Activated naive CD4-positive, alpha-beta T cell treated with anti-CD3 and anti-CD28 coated beads, Interleukin-2, amount 50 U/mL, for 72 hours (primary cell): ENCODE measurements at regions not wholly inside any gene's neighbourhood (a gene's known extent, or its start where the extent isn't known, plus 50 kb on each side); places are given as distances from the start of the nearest gene placed in this dataset.

Experiments
- ATAC-seq, 2 donors: fragments of 150-1000 bp; cut with Tn5 transposase; 2 replicates each; pipeline ENCODE4 v1.10.0; 2021; ENCODE audit warnings: mild to moderate bottlenecking in 2 of 2, moderate library complexity in 2 of 2
- DNase-seq, 2 donors: peaks; one replicate each; pipeline ENCODE4 v3.0.0; 2021 to 2022; ENCODE audit warnings: low spot score in 2 of 2
- H3K27ac Mint-ChIP-seq, 2 donors: one replicate each; pipeline ENCODE4 v1.8.0; 2022; ENCODE audit warnings: mild to moderate bottlenecking in 2 of 2, mixed read lengths in 2 of 2
- H3K36me3 Mint-ChIP-seq, 2 donors: one replicate each; pipeline ENCODE4 v1.8.0; 2022; ENCODE audit warnings: mixed read lengths in 2 of 2
- H3K9me3 Mint-ChIP-seq, 2 donors: one replicate each; pipeline ENCODE4 v1.8.0; 2022; ENCODE audit warnings: mixed read lengths in 2 of 2

- no peaks in the 10 kb centered on the region for H3K9me3 Mint-ChIP-seq
- no peaks in the 10 kb centered on the region for H3K36me3 Mint-ChIP-seq
- H3K27ac Mint-ChIP-seq: no peak overlapping the region
- DNase-seq (no peak), ATAC-seq (no peak)
These were observed 140.9 kb upstream of the CHORDC1 start for GRCh38 chr11:90363739-90364138.

GRCh38 chr11:90355200-90355599 is 132.4 kb upstream of the CHORDC1 start:
- H3K27ac Mint-ChIP-seq: no peak overlapping the region

GRCh38 chr11:90349731-90350130 is 126.9 kb upstream of the CHORDC1 start:
- DNase-seq (no peak), ATAC-seq (no peak)
- H3K9me3 Mint-ChIP-seq: no peaks in the 10 kb centered on the region
- H3K27ac Mint-ChIP-seq: no peak overlapping the region
- H3K36me3 Mint-ChIP-seq: no peaks in the 10 kb centered on the region

More at GRCh38 chr11:90355200-90355599, 132.4 kb upstream of the CHORDC1 start:
- Mint-ChIP-seq H3K9me3 (no peaks in the 10 kb centered on the region), H3K36me3 (no peaks in the 10 kb centered on the region)
- no peak for DNase-seq
- ATAC-seq: no peak

GRCh38 chr11:90344546-90344945 is 121.7 kb upstream of the CHORDC1 start:
- H3K36me3 Mint-ChIP-seq: no peaks in the 10 kb centered on the region
- H3K27ac Mint-ChIP-seq: no peak overlapping the region
- H3K9me3 Mint-ChIP-seq: no peaks in the 10 kb centered on the region
- ATAC-seq (no peak), DNase-seq (no peak)

GRCh38 chr11:90343673-90344072 is 120.8 kb upstream of the CHORDC1 start:
- ATAC-seq (no peak), DNase-seq (no peak)
- H3K27ac Mint-ChIP-seq: no peak overlapping the region
- H3K36me3 Mint-ChIP-seq: no peaks in the 10 kb centered on the region
- H3K9me3 Mint-ChIP-seq: no peaks in the 10 kb centered on the region

- no peaks in the 10 kb centered on the region for H3K9me3 Mint-ChIP-seq
- H3K36me3 Mint-ChIP-seq: no peaks in the 10 kb centered on the region
- no peak overlapping the region for H3K27ac Mint-ChIP-seq
- ATAC-seq (no peak), DNase-seq (no peak)
These were observed 119.1 kb upstream of the CHORDC1 start for GRCh38 chr11:90341986-90342385.

GRCh38 chr11:90332415-90332814 is 109.6 kb upstream of the CHORDC1 start:
- no peak for ATAC-seq
- no peak overlapping the region for H3K27ac Mint-ChIP-seq
- DNase-seq: no peak
- H3K9me3 Mint-ChIP-seq: no peaks in the 10 kb centered on the region
- no peaks in the 10 kb centered on the region for H3K36me3 Mint-ChIP-seq

- Mint-ChIP-seq H3K9me3 (no peaks in the 10 kb centered on the region), H3K27ac (no peak overlapping the region), H3K36me3 (no peaks in the 10 kb centered on the region)
- DNase-seq (no peak), ATAC-seq (peak in 1 of 2 donors; percentile 32)
These were observed 107.8 kb upstream of the CHORDC1 start for GRCh38 chr11:90330632-90331031.

GRCh38 chr11:90329043-90329442 is 106.2 kb upstream of the CHORDC1 start:
- no peaks in the 10 kb centered on the region for H3K9me3 Mint-ChIP-seq
- H3K36me3 Mint-ChIP-seq: no peaks in the 10 kb centered on the region
- no peak for DNase-seq
- ATAC-seq: no peak
- no peak overlapping the region for H3K27ac Mint-ChIP-seq

GRCh38 chr11:90326647-90327046 is 103.8 kb upstream of the CHORDC1 start:
- Mint-ChIP-seq H3K36me3 (no peaks in the 10 kb centered on the region), H3K27ac (no peak overlapping the region), H3K9me3 (no peaks in the 10 kb centered on the region)
- ATAC-seq: no peak
- no peak for DNase-seq

GRCh38 chr11:90323289-90323688 is 100.4 kb upstream of the CHORDC1 start:
- Mint-ChIP-seq H3K36me3 (no peaks in the 10 kb centered on the region), H3K27ac (no peak overlapping the region), H3K9me3 (peaks cover 0 to 4% of the 10 kb centered on the region in 2 donors)
- DNase-seq: no peak
- ATAC-seq: no peak

GRCh38 chr11:90321018-90321417 is 98.2 kb upstream of the CHORDC1 start:
- peaks cover 0 to 4% of the 10 kb centered on the region in 2 donors for H3K9me3 Mint-ChIP-seq
- DNase-seq (no peak), ATAC-seq (peak; percentile 45 to 78)
- H3K36me3 Mint-ChIP-seq: no peaks in the 10 kb centered on the region
- no peak overlapping the region for H3K27ac Mint-ChIP-seq

- DNase-seq: no peak
- no peak for ATAC-seq
- Mint-ChIP-seq H3K36me3 (no peaks in the 10 kb centered on the region), H3K9me3 (peaks cover 0 to 4% of the 10 kb centered on the region in 2 donors), H3K27ac (no peak overlapping the region)
These were observed 95.8 kb upstream of the CHORDC1 start for GRCh38 chr11:90318651-90319050.

- Mint-ChIP-seq H3K27ac (no peak overlapping the region), H3K9me3 (no peaks in the 10 kb centered on the region)
- DNase-seq: no peak
These were observed 87.4 kb upstream of the CHORDC1 start for GRCh38 chr11:90310210-90310609.

GRCh38 chr11:90309693-90310092 is 86.8 kb upstream of the CHORDC1 start:
- ATAC-seq (no peak), DNase-seq (no peak)
- Mint-ChIP-seq H3K27ac (no peak overlapping the region), H3K36me3 (peaks cover 0 to 4% of the 10 kb centered on the region in 2 donors), H3K9me3 (no peaks in the 10 kb centered on the region)

More at GRCh38 chr11:90310210-90310609, 87.4 kb upstream of the CHORDC1 start:
- H3K36me3 Mint-ChIP-seq: peaks cover 0 to 4% of the 10 kb centered on the region in 2 donors
- no peak for ATAC-seq

- H3K36me3 Mint-ChIP-seq: peaks cover 0 to 3% of the 10 kb centered on the region in 2 donors
- H3K9me3 Mint-ChIP-seq: no peaks in the 10 kb centered on the region
- DNase-seq (no peak), ATAC-seq (no peak)
- H3K27ac Mint-ChIP-seq: no peak overlapping the region
These were observed 71.7 kb upstream of the CHORDC1 start for GRCh38 chr11:90294526-90294925.

- Mint-ChIP-seq H3K27ac (no peak overlapping the region), H3K36me3 (no peaks in the 10 kb centered on the region), H3K9me3 (no peaks in the 10 kb centered on the region)
- no peak for DNase-seq
- no peak for ATAC-seq
These were observed 71.2 kb upstream of the CHORDC1 start for GRCh38 chr11:90294091-90294490.

- H3K27ac Mint-ChIP-seq: no peak overlapping the region
These were observed 65.5 kb upstream of the CHORDC1 start for GRCh38 chr11:90288212-90288821.

More at GRCh38 chr11:90288212-90288821, 65.5 kb upstream of the CHORDC1 start:
- no peaks in the 10 kb centered on the region for H3K36me3 Mint-ChIP-seq
- ATAC-seq: no peak
- H3K9me3 Mint-ChIP-seq: no peaks in the 10 kb centered on the region
- no peak for DNase-seq
